Neural progenitor cell (in vitro differentiated cells): ENCODE measurements at regions not wholly inside any gene's neighbourhood (a gene's known extent, or its start where the extent isn't known, plus 50 kb on each side); places are given as distances from the start of the nearest gene placed in this dataset.

Experiments used
- DNase-seq: peaks from one replicate; pipeline ENCODE4 v3.0.0-alpha.2; 2016; ENCODE audit warnings: low spot score
- H2AFZ ChIP-seq: fragments of 200-600 bp; sonication (generic); replicated peaks from 2 replicates; pipeline ENCODE4 v1.6.1; 2016; ENCODE audit warnings: antibody characterized with exemption
- H3F3A ChIP-seq: fragments of 200-600 bp; sonication (generic); 2 replicates; pipeline ENCODE4 v1.6.1; 2016; ENCODE audit warnings: antibody characterized with exemption, low read depth
- H3K27ac ChIP-seq: fragments of 200-600 bp; sonication (generic); 2 replicates; pipeline ENCODE4 v1.5.1; 2016; ENCODE audit warnings: mild to moderate bottlenecking
- H3K27me3 ChIP-seq: fragments of 200-600 bp; sonication (generic); 2 replicates; pipeline ENCODE4 v1.6.1; 2016; ENCODE audit warnings: mild to moderate bottlenecking, moderate library complexity
- H3K36me3 ChIP-seq: fragments of 200-600 bp; sonication (generic); 2 replicates; pipeline ENCODE4 v1.5.1; 2016
- H3K4me1 ChIP-seq: fragments of 200-600 bp; sonication (generic); 2 replicates; pipeline ENCODE4 v1.6.1; 2016; ENCODE audit warnings: mixed run types
- H3K4me2 ChIP-seq: fragments of 200-600 bp; sonication (generic); 2 replicates; pipeline ENCODE4 v1.6.1; 2016
- H3K4me3 ChIP-seq: fragments of 200-600 bp; sonication (generic); 2 replicates; pipeline ENCODE4 v1.5.1; 2016
- H3K79me2 ChIP-seq: fragments of 200-600 bp; sonication (generic); 2 replicates; pipeline ENCODE4 v1.6.1; 2016; ENCODE audit warnings: low read depth
- H3K9ac ChIP-seq: fragments of 200-600 bp; sonication (generic); 2 replicates; pipeline ENCODE4 v1.6.1; 2016
- H3K9me3 ChIP-seq: fragments of 200-600 bp; sonication (generic); 2 replicates; pipeline ENCODE4 v1.5.1; 2016; ENCODE audit warnings: low read depth
- H4K20me1 ChIP-seq: fragments of 200-600 bp; sonication (generic); 2 replicates; pipeline ENCODE4 v1.6.1; 2016; ENCODE audit warnings: low read depth
- H3K27ac Mint-ChIP-seq: 3 replicates; pipeline ENCODE4 v1.8.0; 2021; ENCODE audit warnings: mixed read lengths
- H3K27me3 Mint-ChIP-seq: 2 replicates; pipeline ENCODE4 v1.8.0; 2022; ENCODE audit warnings: low read depth, mild to moderate bottlenecking, inconsistent platforms, moderate library complexity, mixed read lengths; ENCODE audit not compliant: insufficient read depth
- H3K36me3 Mint-ChIP-seq: 3 replicates; pipeline ENCODE4 v1.8.0; 2021; ENCODE audit warnings: mixed read lengths
- H3K4me1 Mint-ChIP-seq: 3 replicates; pipeline ENCODE4 v1.8.0; 2021; ENCODE audit warnings: mixed read lengths
- H3K4me3 Mint-ChIP-seq: 3 replicates; pipeline ENCODE4 v1.8.0; 2021; ENCODE audit warnings: mild to moderate bottlenecking, moderate library complexity, mixed read lengths
- H3K9me3 Mint-ChIP-seq: 3 replicates; pipeline ENCODE4 v1.8.0; 2020; ENCODE audit warnings: mixed read lengths
- EZH2 ChIP-seq: fragments of 200-600 bp; sonication (generic); IDR thresholded peaks from 2 replicates; pipeline ENCODE4 v1.6.1; 2017; ENCODE audit warnings: antibody characterized with exemption, mild to moderate bottlenecking, moderate library complexity
- EZH2phosphoT487 ChIP-seq: fragments of 200-600 bp; sonication (generic); IDR thresholded peaks from 2 replicates; pipeline ENCODE4 v1.6.1; 2017; ENCODE audit warnings: antibody characterized with exemption
- TF ChIP-seq, protein P1 (sequence below): fragments of 200-600 bp; sonication (generic); IDR thresholded peaks from 2 replicates; pipeline ENCODE4 v1.5.1; 2017; ENCODE audit warnings: antibody characterized with exemption, mild to moderate bottlenecking

DNA sequence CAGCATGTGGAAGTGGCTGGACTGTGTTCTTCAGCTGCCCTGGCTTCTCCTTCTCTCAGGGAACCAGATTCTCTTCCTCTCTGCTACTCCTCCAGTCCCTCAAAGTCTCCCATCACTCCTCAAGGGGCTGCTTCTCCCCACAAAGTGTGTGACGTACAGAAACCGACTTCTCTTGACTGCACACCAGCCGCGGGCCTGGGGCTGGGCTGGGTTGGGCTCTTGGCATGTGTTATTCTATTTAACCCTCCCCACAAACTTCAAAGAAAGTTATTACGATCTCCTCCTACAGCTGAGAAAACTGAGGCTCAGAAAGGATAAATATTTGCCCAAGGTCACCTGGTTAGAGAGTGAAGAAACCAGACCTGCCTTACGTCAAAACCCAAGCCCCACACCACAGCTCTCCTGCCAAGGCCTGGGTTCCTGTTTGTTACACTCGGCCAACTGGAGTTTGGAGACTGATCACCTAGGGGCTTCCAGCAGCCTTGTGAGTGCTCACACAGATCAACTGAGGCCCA, 269.0 kb downstream of the TFCP2L1 start:
- Histone ChIP-seq H3K4me3 (no peak overlapping the region), H3K79me2 (no peaks in the 10 kb centered on the region), H3K4me1 (no peaks in the 10 kb centered on the region), H2AFZ (no peak overlapping the region), H3K27me3 (peaks cover 11% of the 10 kb centered on the region), H3K27ac (no peak overlapping the region), H3K9ac (no peak overlapping the region), H3K9me3 (no peaks in the 10 kb centered on the region), H4K20me1 (no peaks in the 10 kb centered on the region), H3K4me2 (no peak overlapping the region), H3K36me3 (no peaks in the 10 kb centered on the region), H3F3A (peaks cover 9% of the 10 kb centered on the region)
- peaks cover 10% of the 10 kb centered on the region for H3K4me1 Mint-ChIP-seq
- peaks cover 3% of the 10 kb centered on the region for H3K27me3 Mint-ChIP-seq
- TF ChIP-seq EZH2phosphoT487: no peak
- TF ChIP-seq, protein P1, sequence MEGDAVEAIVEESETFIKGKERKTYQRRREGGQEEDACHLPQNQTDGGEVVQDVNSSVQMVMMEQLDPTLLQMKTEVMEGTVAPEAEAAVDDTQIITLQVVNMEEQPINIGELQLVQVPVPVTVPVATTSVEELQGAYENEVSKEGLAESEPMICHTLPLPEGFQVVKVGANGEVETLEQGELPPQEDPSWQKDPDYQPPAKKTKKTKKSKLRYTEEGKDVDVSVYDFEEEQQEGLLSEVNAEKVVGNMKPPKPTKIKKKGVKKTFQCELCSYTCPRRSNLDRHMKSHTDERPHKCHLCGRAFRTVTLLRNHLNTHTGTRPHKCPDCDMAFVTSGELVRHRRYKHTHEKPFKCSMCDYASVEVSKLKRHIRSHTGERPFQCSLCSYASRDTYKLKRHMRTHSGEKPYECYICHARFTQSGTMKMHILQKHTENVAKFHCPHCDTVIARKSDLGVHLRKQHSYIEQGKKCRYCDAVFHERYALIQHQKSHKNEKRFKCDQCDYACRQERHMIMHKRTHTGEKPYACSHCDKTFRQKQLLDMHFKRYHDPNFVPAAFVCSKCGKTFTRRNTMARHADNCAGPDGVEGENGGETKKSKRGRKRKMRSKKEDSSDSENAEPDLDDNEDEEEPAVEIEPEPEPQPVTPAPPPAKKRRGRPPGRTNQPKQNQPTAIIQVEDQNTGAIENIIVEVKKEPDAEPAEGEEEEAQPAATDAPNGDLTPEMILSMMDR: no peak
- TF ChIP-seq EZH2: no peak
- H3K4me3 Mint-ChIP-seq: no peak overlapping the region
- DNase-seq: no peak
- H3K9me3 Mint-ChIP-seq: peaks cover 4% of the 10 kb centered on the region
- H3K36me3 Mint-ChIP-seq: no peaks in the 10 kb centered on the region
- no peak overlapping the region for H3K27ac Mint-ChIP-seq

DNA sequence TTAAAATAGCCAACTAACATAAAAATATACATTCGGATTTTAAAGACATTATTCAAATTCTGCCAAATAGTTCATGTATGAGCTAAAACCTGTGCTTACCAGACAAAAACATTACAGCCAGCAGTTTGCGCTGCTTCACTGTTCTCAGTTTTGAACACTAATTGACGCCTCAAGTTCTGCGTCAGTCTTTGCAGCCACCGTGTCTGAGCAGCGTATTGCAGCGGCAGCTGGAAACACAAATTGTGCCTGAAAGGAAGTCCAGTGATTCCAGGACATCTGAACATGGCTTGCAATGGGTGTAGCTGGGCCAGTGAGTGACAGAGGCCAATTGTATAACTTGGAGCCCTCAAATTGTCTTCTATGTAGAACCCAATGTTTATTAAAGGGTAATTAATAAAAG, 267.6 kb downstream of the TFCP2L1 start:
- H3K27ac Mint-ChIP-seq: no peak overlapping the region
- TF ChIP-seq EZH2 (no peak), EZH2phosphoT487 (no peak)
- TF ChIP-seq, protein P1: no peak
- H3K36me3 ChIP-seq: no peaks in the 10 kb centered on the region
- H3K9me3 Mint-ChIP-seq: no peaks in the 10 kb centered on the region
- no peak overlapping the region for H3K27ac ChIP-seq
- H3K27me3 ChIP-seq: peaks cover 11% of the 10 kb centered on the region
- H3F3A ChIP-seq: peaks cover 9% of the 10 kb centered on the region
- H3K27me3 Mint-ChIP-seq: peaks cover 5% of the 10 kb centered on the region
- no peak overlapping the region for H2AFZ ChIP-seq
- H3K4me3 ChIP-seq: no peak overlapping the region
- DNase-seq: no peak
- H3K9me3 ChIP-seq: no peaks in the 10 kb centered on the region
- H3K4me2 ChIP-seq: no peak overlapping the region
- no peaks in the 10 kb centered on the region for H3K79me2 ChIP-seq
- H3K36me3 Mint-ChIP-seq: no peaks in the 10 kb centered on the region
- H4K20me1 ChIP-seq: no peaks in the 10 kb centered on the region
- H3K4me1 Mint-ChIP-seq: peaks cover 15% of the 10 kb centered on the region
- no peak overlapping the region for H3K9ac ChIP-seq
- no peaks in the 10 kb centered on the region for H3K4me1 ChIP-seq
- H3K4me3 Mint-ChIP-seq: no peak overlapping the region

GRCh38 chr2:121018136-121019061, 266.6 kb downstream of the TFCP2L1 start:
- Histone ChIP-seq H3K27me3 (peaks cover 7% of the 10 kb centered on the region), H3K9me3 (no peaks in the 10 kb centered on the region), H3F3A (peaks cover 9% of the 10 kb centered on the region), H3K79me2 (no peaks in the 10 kb centered on the region), H2AFZ (peak overlapping the region; percentile 47), H4K20me1 (no peaks in the 10 kb centered on the region), H3K9ac (no peak overlapping the region), H3K4me1 (no peaks in the 10 kb centered on the region), H3K36me3 (no peaks in the 10 kb centered on the region), H3K4me2 (no peak overlapping the region), H3K4me3 (no peak overlapping the region), H3K27ac (no peak overlapping the region)
- H3K4me1 Mint-ChIP-seq: peaks cover 15% of the 10 kb centered on the region
- H3K4me3 Mint-ChIP-seq: no peak overlapping the region
- TF ChIP-seq EZH2phosphoT487 (no peak), EZH2 (no peak)
- TF ChIP-seq, protein P1: no peak
- H3K27ac Mint-ChIP-seq: no peak overlapping the region
- H3K36me3 Mint-ChIP-seq: no peaks in the 10 kb centered on the region
- H3K9me3 Mint-ChIP-seq: no peaks in the 10 kb centered on the region
- H3K27me3 Mint-ChIP-seq: peaks cover 5% of the 10 kb centered on the region
- peak; percentile 66 for DNase-seq
